ENCODE measurements at regions not wholly inside any gene's neighbourhood (a gene's known extent, or its start where the extent isn't known, plus 50 kb on each side); places are given as distances from the start of the nearest gene placed in this dataset.

GRCh38 chr15:70354346-70354905 is 256.7 kb upstream of the TLE3 start:
- no peak for DNase-seq
- in situ Hi-C loops (cut with MboI; ENCODE audit: low pct_unique_long_range_greater_than_20kb, low sequenced_read_pairs) = no loop called here

GRCh38 chr15:70353606-70354345 is 256.1 kb upstream of the TLE3 start:
- in situ Hi-C loops (cut with MboI; ENCODE audit: low pct_unique_long_range_greater_than_20kb, low sequenced_read_pairs) = no loop called here
- DNase-seq = no peak

- DNase-seq = no peak
- in situ Hi-C loops (cut with MboI; ENCODE audit: low pct_unique_long_range_greater_than_20kb, low sequenced_read_pairs) = no loop called here
Observed at GRCh38 chr15:70351941-70352774, 254.4 kb upstream of the TLE3 start.

GRCh38 chr15:70351391-70351790 is 253.7 kb upstream of the TLE3 start:
- in situ Hi-C loops (cut with MboI; ENCODE audit: low pct_unique_long_range_greater_than_20kb, low sequenced_read_pairs) = no loop called here

GRCh38 chr15:70348581-70349344 is 251.0 kb upstream of the TLE3 start:
- in situ Hi-C loops (cut with MboI; ENCODE audit: low pct_unique_long_range_greater_than_20kb, low sequenced_read_pairs) = no loop called here
- peak; percentile 91 for DNase-seq

More at GRCh38 chr15:70351391-70351790, 253.7 kb upstream of the TLE3 start:
- no peak for DNase-seq

- DNase-seq = peak; percentile 32
- in situ Hi-C loops (cut with MboI; ENCODE audit: low pct_unique_long_range_greater_than_20kb, low sequenced_read_pairs) = no loop called here
Observed at GRCh38 chr15:70348226-70348543, 250.5 kb upstream of the TLE3 start.

GRCh38 chr15:70347321-70348225 is 249.9 kb upstream of the TLE3 start:
- DNase-seq = no peak
- in situ Hi-C loops (cut with MboI; ENCODE audit: low pct_unique_long_range_greater_than_20kb, low sequenced_read_pairs) = no loop called here

GRCh38 chr15:70345251-70346019 is 247.7 kb upstream of the TLE3 start:
- no peak for DNase-seq
- in situ Hi-C loops (cut with MboI; ENCODE audit: low pct_unique_long_range_greater_than_20kb, low sequenced_read_pairs) = no loop called here

GRCh38 chr15:70344666-70345065 is 246.9 kb upstream of the TLE3 start:
- DNase-seq = no peak
- in situ Hi-C loops (cut with MboI; ENCODE audit: low pct_unique_long_range_greater_than_20kb, low sequenced_read_pairs) = no loop called here

- no peak for DNase-seq
- in situ Hi-C loops (cut with MboI; ENCODE audit: low pct_unique_long_range_greater_than_20kb, low sequenced_read_pairs) = no loop called here
Observed at GRCh38 chr15:70343961-70344621, 246.4 kb upstream of the TLE3 start.

- in situ Hi-C loops (cut with MboI; ENCODE audit: low pct_unique_long_range_greater_than_20kb, low sequenced_read_pairs) = no loop called here
- DNase-seq = no peak
Observed at GRCh38 chr15:70342554-70343548, 245.1 kb upstream of the TLE3 start.

- in situ Hi-C loops (cut with MboI; ENCODE audit: low pct_unique_long_range_greater_than_20kb, low sequenced_read_pairs) = no loop called here
- no peak for DNase-seq
Observed at GRCh38 chr15:70342141-70342540, 244.4 kb upstream of the TLE3 start.

- in situ Hi-C loops (cut with MboI; ENCODE audit: low pct_unique_long_range_greater_than_20kb, low sequenced_read_pairs) = no loop called here
- no peak for DNase-seq
Observed at GRCh38 chr15:70341566-70341965, 243.8 kb upstream of the TLE3 start.

GRCh38 chr15:70340494-70340870 is 242.8 kb upstream of the TLE3 start:
- in situ Hi-C loops (cut with MboI; ENCODE audit: low pct_unique_long_range_greater_than_20kb, low sequenced_read_pairs) = no loop called here
- DNase-seq = no peak

- DNase-seq = peak; percentile 38
- in situ Hi-C loops (cut with MboI; ENCODE audit: low pct_unique_long_range_greater_than_20kb, low sequenced_read_pairs) = no loop called here
Observed at GRCh38 chr15:70339571-70340493, 242.1 kb upstream of the TLE3 start.

Measured in KBM-7 (cell line).